ENCODE measurements at regions not wholly inside any gene's neighbourhood (a gene's known extent, or its start where the extent isn't known, plus 50 kb on each side); places are given as distances from the start of the nearest gene placed in this dataset.

GRCh38 chr16:55184619-55185018, 139.4 kb upstream of the IRX6 start:
- TF ChIP-seq CTCF (IDR thresholded peaks at IDR 0.05), result no peak
- no peak for TF ChIP-seq EP300 (IDR thresholded peaks at IDR 0.05)

Data from tibial nerve (tissue), 4 donors.